ENCODE measurements at regions not wholly inside any gene's neighbourhood (a gene's known extent, or its start where the extent isn't known, plus 50 kb on each side); places are given as distances from the start of the nearest gene placed in this dataset.

GRCh38 chr1:172979828-172980227 lies 70.9 kb downstream of the TNFSF18 start:
- H2AFZ ChIP-seq (replicated peaks) = no peak overlapping the region
- H3K4me3 Mint-ChIP-seq = no peak overlapping the region
- H3K9ac ChIP-seq = no peak overlapping the region
- H3K27me3 ChIP-seq = no peaks in the 10 kb centered on the region
- no peak overlapping the region for H3K27ac ChIP-seq
- no peaks in the 10 kb centered on the region for H3F3A ChIP-seq (ENCODE audit: low read depth)
- DNase-seq (ENCODE audit: low spot score) = no peak
- no peaks in the 10 kb centered on the region for H3K36me3 ChIP-seq
- no peak for TF ChIP-seq EZH2 (IDR thresholded peaks at IDR 0.05)
- no peak for TF ChIP-seq EZH2phosphoT487 (IDR thresholded peaks at IDR 0.05)
- no peak overlapping the region for H3K4me3 ChIP-seq
- H3K4me1 Mint-ChIP-seq = no peaks in the 10 kb centered on the region
- no peaks in the 10 kb centered on the region for H3K9me3 ChIP-seq (ENCODE audit: low read depth)
- no peaks in the 10 kb centered on the region for H3K9me3 Mint-ChIP-seq
- H3K27me3 Mint-ChIP-seq (ENCODE audit: insufficient read depth, low read depth) = no peaks in the 10 kb centered on the region
- H3K27ac Mint-ChIP-seq = no peak overlapping the region
- H3K79me2 ChIP-seq (ENCODE audit: low read depth) = no peaks in the 10 kb centered on the region
- H3K36me3 Mint-ChIP-seq = no peaks in the 10 kb centered on the region
- H3K4me1 ChIP-seq = no peaks in the 10 kb centered on the region
- no peak overlapping the region for H3K4me2 ChIP-seq
- no peaks in the 10 kb centered on the region for H4K20me1 ChIP-seq (ENCODE audit: low read depth)

DNA sequence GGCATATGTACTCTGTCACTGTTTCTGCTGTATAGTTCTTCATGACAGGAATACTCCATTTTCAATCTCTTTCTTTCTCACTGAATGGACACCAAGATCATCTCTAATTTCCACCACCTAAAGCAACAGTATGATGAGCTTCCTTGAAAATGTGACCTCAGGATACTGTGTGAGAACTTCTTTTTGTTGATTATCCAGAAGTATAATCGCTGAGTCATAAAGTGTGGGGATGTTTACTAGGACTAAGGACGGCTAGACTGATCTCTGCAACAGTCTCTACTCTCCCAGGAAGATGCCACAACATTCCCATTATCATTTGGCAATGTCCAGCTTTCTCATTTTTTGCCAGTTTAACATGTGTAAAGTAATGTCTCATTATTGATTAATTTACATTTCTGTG lies 70.3 kb downstream of the TNFSF18 start:
- TF ChIP-seq EZH2 (IDR thresholded peaks at IDR 0.05) = no peak
- TF ChIP-seq CTCF (IDR thresholded peaks at IDR 0.05) = no peak
- no peak for TF ChIP-seq EZH2phosphoT487 (IDR thresholded peaks at IDR 0.05)
- Mint-ChIP-seq H3K27me3 (ENCODE audit: insufficient read depth, low read depth) (no peaks in the 10 kb centered on the region), H3K36me3 (no peaks in the 10 kb centered on the region), H3K27ac (no peak overlapping the region), H3K4me1 (no peaks in the 10 kb centered on the region), H3K9me3 (no peaks in the 10 kb centered on the region), H3K4me3 (no peak overlapping the region)
- no peak overlapping the region for H3K9ac ChIP-seq
- H3F3A ChIP-seq (ENCODE audit: low read depth) = no peaks in the 10 kb centered on the region
- no peaks in the 10 kb centered on the region for H3K36me3 ChIP-seq
- H3K27ac ChIP-seq = no peak overlapping the region
- H3K4me2 ChIP-seq = no peak overlapping the region
- no peak overlapping the region for H3K4me3 ChIP-seq
- H3K27me3 ChIP-seq = no peaks in the 10 kb centered on the region
- H3K4me1 ChIP-seq = no peaks in the 10 kb centered on the region
- peak overlapping the region; percentile 1 for H2AFZ ChIP-seq (replicated peaks)
- no peak for DNase-seq (ENCODE audit: low spot score)
- no peaks in the 10 kb centered on the region for H4K20me1 ChIP-seq (ENCODE audit: low read depth)
- no peaks in the 10 kb centered on the region for H3K79me2 ChIP-seq (ENCODE audit: low read depth)
- H3K9me3 ChIP-seq (ENCODE audit: low read depth) = no peaks in the 10 kb centered on the region

DNA sequence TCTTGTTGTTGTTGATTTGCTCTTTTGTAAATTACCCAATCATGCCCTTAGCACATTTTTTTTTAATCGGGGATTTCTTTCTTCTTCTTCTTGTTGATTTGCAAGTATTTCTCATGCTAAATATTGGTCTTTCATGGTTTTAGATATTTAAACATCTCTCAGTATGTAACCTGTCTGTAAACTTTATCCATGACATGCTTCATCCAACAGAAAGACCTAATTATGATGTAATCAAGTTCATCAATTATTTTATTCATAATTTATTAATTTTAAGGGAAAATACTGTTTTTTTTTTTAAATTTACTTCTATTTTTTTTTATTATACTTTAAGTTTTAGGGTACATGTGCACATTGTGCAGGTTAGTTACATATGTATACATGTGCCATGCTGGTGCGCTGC lies 69.8 kb downstream of the TNFSF18 start:
- H3K4me2 ChIP-seq = no peak overlapping the region
- no peaks in the 10 kb centered on the region for H3K4me1 Mint-ChIP-seq
- no peak overlapping the region for H3K4me3 ChIP-seq
- no peak overlapping the region for H3K4me3 Mint-ChIP-seq
- H3K27me3 Mint-ChIP-seq (ENCODE audit: insufficient read depth, low read depth) = no peaks in the 10 kb centered on the region
- no peaks in the 10 kb centered on the region for H3F3A ChIP-seq (ENCODE audit: low read depth)
- no peak overlapping the region for H3K27ac ChIP-seq
- no peak overlapping the region for H2AFZ ChIP-seq (replicated peaks)
- no peaks in the 10 kb centered on the region for H3K36me3 Mint-ChIP-seq
- TF ChIP-seq EZH2 (IDR thresholded peaks at IDR 0.05) = no peak
- no peak for TF ChIP-seq CTCF (IDR thresholded peaks at IDR 0.05)
- TF ChIP-seq EZH2phosphoT487 (IDR thresholded peaks at IDR 0.05) = no peak
- no peaks in the 10 kb centered on the region for H3K27me3 ChIP-seq
- no peak overlapping the region for H3K9ac ChIP-seq
- H4K20me1 ChIP-seq (ENCODE audit: low read depth) = no peaks in the 10 kb centered on the region
- no peaks in the 10 kb centered on the region for H3K9me3 Mint-ChIP-seq
- no peaks in the 10 kb centered on the region for H3K36me3 ChIP-seq
- no peaks in the 10 kb centered on the region for H3K9me3 ChIP-seq (ENCODE audit: low read depth)
- no peak for DNase-seq (ENCODE audit: low spot score)
- no peaks in the 10 kb centered on the region for H3K4me1 ChIP-seq
- no peaks in the 10 kb centered on the region for H3K79me2 ChIP-seq (ENCODE audit: low read depth)
- no peak overlapping the region for H3K27ac Mint-ChIP-seq
